ENCODE measurements at regions not wholly inside any gene's neighbourhood (a gene's known extent, or its start where the extent isn't known, plus 50 kb on each side); places are given as distances from the start of the nearest gene placed in this dataset.

DNA sequence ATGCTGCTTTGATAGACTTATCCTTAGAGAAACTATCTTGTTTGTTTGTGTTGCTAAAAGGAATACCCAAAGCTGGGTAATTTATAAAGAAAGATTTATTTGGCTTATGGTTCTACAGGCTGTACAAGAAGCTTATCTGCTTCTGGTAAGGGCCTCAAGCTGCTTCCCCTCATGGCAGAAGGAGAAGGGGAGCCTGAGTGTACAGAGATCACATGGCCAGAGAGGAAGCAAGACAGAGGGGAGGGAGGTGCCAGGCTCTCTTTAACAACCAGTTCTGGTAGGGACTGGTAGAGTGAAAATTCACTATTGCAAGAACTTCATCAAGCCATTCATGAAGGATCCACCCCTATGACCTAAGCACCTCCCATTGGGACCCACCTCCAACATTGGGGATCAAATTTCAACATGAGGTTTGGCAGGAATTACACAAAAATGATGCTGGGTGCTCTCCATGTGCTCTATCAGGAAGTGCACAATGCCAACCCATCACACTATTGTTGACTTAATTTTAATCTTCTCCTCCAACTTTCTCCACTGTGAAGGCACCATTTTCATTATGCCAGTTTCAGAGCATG lies 115.1 kb upstream of the SHB start (continued):
- TF ChIP-seq, protein P1, sequence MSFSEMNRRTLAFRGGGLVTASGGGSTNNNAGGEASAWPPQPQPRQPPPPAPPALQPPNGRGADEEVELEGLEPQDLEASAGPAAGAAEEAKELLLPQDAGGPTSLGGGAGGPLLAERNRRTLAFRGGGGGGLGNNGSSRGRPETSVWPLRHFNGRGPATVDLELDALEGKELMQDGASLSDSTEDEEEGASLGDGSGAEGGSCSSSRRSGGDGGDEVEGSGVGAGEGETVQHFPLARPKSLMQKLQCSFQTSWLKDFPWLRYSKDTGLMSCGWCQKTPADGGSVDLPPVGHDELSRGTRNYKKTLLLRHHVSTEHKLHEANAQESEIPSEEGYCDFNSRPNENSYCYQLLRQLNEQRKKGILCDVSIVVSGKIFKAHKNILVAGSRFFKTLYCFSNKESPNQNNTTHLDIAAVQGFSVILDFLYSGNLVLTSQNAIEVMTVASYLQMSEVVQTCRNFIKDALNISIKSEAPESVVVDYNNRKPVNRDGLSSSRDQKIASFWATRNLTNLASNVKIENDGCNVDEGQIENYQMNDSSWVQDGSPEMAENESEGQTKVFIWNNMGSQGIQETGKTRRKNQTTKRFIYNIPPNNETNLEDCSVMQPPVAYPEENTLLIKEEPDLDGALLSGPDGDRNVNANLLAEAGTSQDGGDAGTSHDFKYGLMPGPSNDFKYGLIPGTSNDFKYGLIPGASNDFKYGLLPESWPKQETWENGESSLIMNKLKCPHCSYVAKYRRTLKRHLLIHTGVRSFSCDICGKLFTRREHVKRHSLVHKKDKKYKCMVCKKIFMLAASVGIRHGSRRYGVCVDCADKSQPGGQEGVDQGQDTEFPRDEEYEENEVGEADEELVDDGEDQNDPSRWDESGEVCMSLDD (CRISPR knock-in tag; IDR thresholded peaks at IDR 0.05; ENCODE audit: borderline replicate concordance) = no peak
- no peak for TF ChIP-seq ZNF879 (CRISPR knock-in tag; IDR thresholded peaks at IDR 0.05)
- no peak for TF ChIP-seq BRD4 (CRISPR knock-in tag; IDR thresholded peaks at IDR 0.05)
- TF ChIP-seq ZNF589 (CRISPR knock-in tag; conservative IDR thresholded peaks at IDR 0.05) = no peak
- TF ChIP-seq, protein P2, sequence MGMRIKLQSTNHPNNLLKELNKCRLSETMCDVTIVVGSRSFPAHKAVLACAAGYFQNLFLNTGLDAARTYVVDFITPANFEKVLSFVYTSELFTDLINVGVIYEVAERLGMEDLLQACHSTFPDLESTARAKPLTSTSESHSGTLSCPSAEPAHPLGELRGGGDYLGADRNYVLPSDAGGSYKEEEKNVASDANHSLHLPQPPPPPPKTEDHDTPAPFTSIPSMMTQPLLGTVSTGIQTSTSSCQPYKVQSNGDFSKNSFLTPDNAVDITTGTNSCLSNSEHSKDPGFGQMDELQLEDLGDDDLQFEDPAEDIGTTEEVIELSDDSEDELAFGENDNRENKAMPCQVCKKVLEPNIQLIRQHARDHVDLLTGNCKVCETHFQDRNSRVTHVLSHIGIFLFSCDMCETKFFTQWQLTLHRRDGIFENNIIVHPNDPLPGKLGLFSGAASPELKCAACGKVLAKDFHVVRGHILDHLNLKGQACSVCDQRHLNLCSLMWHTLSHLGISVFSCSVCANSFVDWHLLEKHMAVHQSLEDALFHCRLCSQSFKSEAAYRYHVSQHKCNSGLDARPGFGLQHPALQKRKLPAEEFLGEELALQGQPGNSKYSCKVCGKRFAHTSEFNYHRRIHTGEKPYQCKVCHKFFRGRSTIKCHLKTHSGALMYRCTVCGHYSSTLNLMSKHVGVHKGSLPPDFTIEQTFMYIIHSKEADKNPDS (CRISPR knock-in tag; IDR thresholded peaks at IDR 0.05) = no peak
- TF ChIP-seq MTF1 (CRISPR knock-in tag; IDR thresholded peaks at IDR 0.05) = no peak
- no peak for TF ChIP-seq MIER3 (CRISPR knock-in tag; IDR thresholded peaks at IDR 0.05; ENCODE audit: borderline replicate concordance)

DNA sequence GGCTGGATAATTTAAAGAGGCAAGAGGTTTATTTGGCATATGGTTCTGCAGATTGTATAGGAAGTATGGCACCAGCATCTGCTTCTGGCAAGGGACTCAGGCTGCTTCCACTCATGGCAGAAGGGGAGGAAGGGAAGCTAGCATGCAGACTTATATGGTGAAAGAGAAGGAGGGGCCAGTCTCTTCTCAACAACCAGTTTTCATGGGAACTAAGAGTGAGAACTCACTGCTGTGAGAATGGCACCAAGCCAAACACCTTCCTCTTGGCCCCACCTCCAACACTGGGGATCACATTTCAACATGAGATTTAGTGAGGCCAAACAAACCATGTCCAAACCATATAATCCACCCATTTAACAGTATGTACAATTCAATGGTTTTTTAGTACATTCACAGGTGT lies 113.3 kb upstream of the SHB start:
- Histone ChIP-seq H3K79me2 (ENCODE audit: insufficient read depth, low read length) (no peaks in the 10 kb centered on the region), H3K4me1 (ENCODE audit: insufficient read depth, low read length) (no peaks in the 10 kb centered on the region), H3K36me3 (replicated peaks in 1 of 2; ENCODE audit: control insufficient read depth in 1 of 2, insufficient read depth in 2 of 2, low read length in 2 of 2) (no peaks in the 10 kb centered on the region), H3K9ac (ENCODE audit: insufficient read depth, low read depth, low read length) (no peak overlapping the region), H3K4me3 (replicated peaks in 1 of 3; ENCODE audit: insufficient read depth in 1 of 3, low read depth in 2 of 3, low read length in 3 of 3) (no peak overlapping the region), H3K27ac (ENCODE audit: extremely low read length, insufficient read depth, low read length) (no peak overlapping the region), H4K20me1 (ENCODE audit: insufficient read depth, low read length) (no peaks in the 10 kb centered on the region), H3K4me2 (ENCODE audit: low read depth, low read length) (no peak overlapping the region), H3K27me3 (ENCODE audit: control insufficient read depth in 1 of 2, insufficient read depth in 2 of 2, low read length in 2 of 2) (no peaks in the 10 kb centered on the region), H3K9me3 (ENCODE audit: low read length) (no peaks in the 10 kb centered on the region), H2AFZ (ENCODE audit: low read length) (no peak overlapping the region)
- no TSS peak for BruUV-seq (replicated peaks)
- CTCF ChIA-PET (ENCODE audit: low intra/inter-chr PET ratio, low total read pairs) = no interaction called here
- POLR2A ChIA-PET = no interaction called here
- intact Hi-C loops (cut with micrococcal nuclease; ENCODE audit: unreplicated experiment) = no loop called here
- ATAC-seq (no peak), FAIRE-seq (no peak), DNase-seq (ENCODE audit: low spot score) (no peak)
- in situ Hi-C loops (cut with HindIII; ENCODE audit: extremely low pct_ligation_motif_present, low pct_unique_long_range_greater_than_20kb) = no loop called here
- TF ChIP-seq NR2F6 (IDR thresholded peaks at IDR 0.05) (no peak), NR2F6 (CRISPR knock-in tag; IDR thresholded peaks at IDR 0.05) (no peak), ZNF30 (CRISPR knock-in tag; IDR thresholded peaks at IDR 0.05) (no peak), RBM22 (optimal IDR thresholded peaks at IDR 0.05; ENCODE audit: low read length) (no peak), THYN1 (CRISPR knock-in tag; IDR thresholded peaks at IDR 0.05; ENCODE audit: borderline replicate concordance, low read depth) (no peak), ZNF549 (CRISPR knock-in tag; IDR thresholded peaks at IDR 0.05) (no peak), AKAP8 (CRISPR knock-in tag; IDR thresholded peaks at IDR 0.05) (no peak)
- TF ChIP-seq, protein P3, sequence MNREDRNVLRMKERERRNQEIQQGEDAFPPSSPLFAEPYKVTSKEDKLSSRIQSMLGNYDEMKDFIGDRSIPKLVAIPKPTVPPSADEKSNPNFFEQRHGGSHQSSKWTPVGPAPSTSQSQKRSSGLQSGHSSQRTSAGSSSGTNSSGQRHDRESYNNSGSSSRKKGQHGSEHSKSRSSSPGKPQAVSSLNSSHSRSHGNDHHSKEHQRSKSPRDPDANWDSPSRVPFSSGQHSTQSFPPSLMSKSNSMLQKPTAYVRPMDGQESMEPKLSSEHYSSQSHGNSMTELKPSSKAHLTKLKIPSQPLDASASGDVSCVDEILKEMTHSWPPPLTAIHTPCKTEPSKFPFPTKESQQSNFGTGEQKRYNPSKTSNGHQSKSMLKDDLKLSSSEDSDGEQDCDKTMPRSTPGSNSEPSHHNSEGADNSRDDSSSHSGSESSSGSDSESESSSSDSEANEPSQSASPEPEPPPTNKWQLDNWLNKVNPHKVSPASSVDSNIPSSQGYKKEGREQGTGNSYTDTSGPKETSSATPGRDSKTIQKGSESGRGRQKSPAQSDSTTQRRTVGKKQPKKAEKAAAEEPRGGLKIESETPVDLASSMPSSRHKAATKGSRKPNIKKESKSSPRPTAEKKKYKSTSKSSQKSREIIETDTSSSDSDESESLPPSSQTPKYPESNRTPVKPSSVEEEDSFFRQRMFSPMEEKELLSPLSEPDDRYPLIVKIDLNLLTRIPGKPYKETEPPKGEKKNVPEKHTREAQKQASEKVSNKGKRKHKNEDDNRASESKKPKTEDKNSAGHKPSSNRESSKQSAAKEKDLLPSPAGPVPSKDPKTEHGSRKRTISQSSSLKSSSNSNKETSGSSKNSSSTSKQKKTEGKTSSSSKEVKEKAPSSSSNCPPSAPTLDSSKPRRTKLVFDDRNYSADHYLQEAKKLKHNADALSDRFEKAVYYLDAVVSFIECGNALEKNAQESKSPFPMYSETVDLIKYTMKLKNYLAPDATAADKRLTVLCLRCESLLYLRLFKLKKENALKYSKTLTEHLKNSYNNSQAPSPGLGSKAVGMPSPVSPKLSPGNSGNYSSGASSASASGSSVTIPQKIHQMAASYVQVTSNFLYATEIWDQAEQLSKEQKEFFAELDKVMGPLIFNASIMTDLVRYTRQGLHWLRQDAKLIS (CRISPR knock-in tag; IDR thresholded peaks at IDR 0.05) = no peak
- TF ChIP-seq, protein P4, sequence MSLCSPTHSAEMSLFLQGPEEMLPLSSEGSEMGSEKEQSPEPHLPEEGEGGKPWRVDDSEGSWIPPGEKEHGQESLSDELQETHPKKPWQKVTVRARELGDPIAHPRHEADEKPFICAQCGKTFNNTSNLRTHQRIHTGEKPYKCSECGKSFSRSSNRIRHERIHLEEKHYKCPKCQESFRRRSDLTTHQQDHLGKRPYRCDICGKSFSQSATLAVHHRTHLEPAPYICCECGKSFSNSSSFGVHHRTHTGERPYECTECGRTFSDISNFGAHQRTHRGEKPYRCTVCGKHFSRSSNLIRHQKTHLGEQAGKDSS (CRISPR knock-in tag; IDR thresholded peaks at IDR 0.05; ENCODE audit: borderline replicate concordance, low read depth) = no peak
